ENCODE measurements at regions not wholly inside any gene's neighbourhood (a gene's known extent, or its start where the extent isn't known, plus 50 kb on each side); places are given as distances from the start of the nearest gene placed in this dataset.
"Not testable (repeated sequence)": the region's sequence is repeated elsewhere in the genome, so short reads cannot be mapped to it uniquely, and the experiment has no call there.

GRCh38 chr10:2543142-2543886 is 524.0 kb upstream of the PFKP start:
- DNase-seq (ENCODE audit: low spot score), result no peak

GRCh38 chr10:2541176-2541575 is 526.2 kb upstream of the PFKP start:
- no peak for DNase-seq (ENCODE audit: low spot score)

GRCh38 chr10:2529945-2530344 is 537.4 kb upstream of the PFKP start:
- no peak for DNase-seq (ENCODE audit: low spot score)

- DNase-seq (ENCODE audit: low spot score), result no peak
Observed at GRCh38 chr10:2525781-2526180, 541.6 kb upstream of the PFKP start.

- DNase-seq (ENCODE audit: low spot score), result no peak
Observed at GRCh38 chr10:2519139-2519538, 548.2 kb upstream of the PFKP start.

- no peak for DNase-seq (ENCODE audit: low spot score)
Observed at GRCh38 chr10:2509081-2509531, 558.2 kb upstream of the PFKP start.

- DNase-seq (ENCODE audit: low spot score), result not testable (repeated sequence)
Observed at GRCh38 chr10:2501366-2501940, 565.9 kb upstream of the PFKP start.

GRCh38 chr10:2494399-2494798 is 572.9 kb upstream of the PFKP start:
- DNase-seq (ENCODE audit: low spot score), result no peak

GRCh38 chr10:2488446-2489005 is 578.8 kb upstream of the PFKP start:
- DNase-seq (ENCODE audit: low spot score), result no peak

GRCh38 chr10:2487921-2488320 is 579.4 kb upstream of the PFKP start:
- DNase-seq (ENCODE audit: low spot score), result no peak

GRCh38 chr10:2478656-2479055 is 588.7 kb upstream of the PFKP start:
- no peak for DNase-seq (ENCODE audit: low spot score)

- no peak for DNase-seq (ENCODE audit: low spot score)
Observed at GRCh38 chr10:2476812-2477553, 590.4 kb upstream of the PFKP start.

- DNase-seq (ENCODE audit: low spot score), result no peak
Observed at GRCh38 chr10:2476218-2476811, 591.0 kb upstream of the PFKP start.

GRCh38 chr10:2475711-2476217 is 591.6 kb upstream of the PFKP start:
- DNase-seq (ENCODE audit: low spot score), result no peak

GRCh38 chr10:2471811-2472210 is 595.5 kb upstream of the PFKP start:
- DNase-seq (ENCODE audit: low spot score), result no peak

GRCh38 chr10:2469802-2470201 is 597.5 kb upstream of the PFKP start:
- no peak for DNase-seq (ENCODE audit: low spot score)

- no peak for DNase-seq (ENCODE audit: low spot score)
Observed at GRCh38 chr10:2464483-2464882, 602.9 kb upstream of the PFKP start.

GRCh38 chr10:2463316-2463715 is 604.0 kb upstream of the PFKP start:
- no peak for DNase-seq (ENCODE audit: low spot score)

GRCh38 chr10:2462581-2462980 is 604.8 kb upstream of the PFKP start:
- no peak for DNase-seq (ENCODE audit: low spot score)

GRCh38 chr10:2460812-2461211 is 606.5 kb upstream of the PFKP start:
- no peak for DNase-seq (ENCODE audit: low spot score)

GRCh38 chr10:2459713-2460112 is 607.6 kb upstream of the PFKP start:
- no peak for DNase-seq (ENCODE audit: low spot score)

GRCh38 chr10:2456834-2457233 is 610.5 kb upstream of the PFKP start:
- DNase-seq (ENCODE audit: low spot score), result no peak

Data from activated CD4-positive, alpha-beta T cell treated with anti-CD3 and anti-CD28 coated beads, Interleukin-2, Interleukin-4, amounts not matched to agents 100 ng/mL and 50 ng/mL, durations not matched to agents 16 hours and 8 hours (primary cell).